Testis (tissue), 2 donors: ENCODE measurements at regions not wholly inside any gene's neighbourhood (a gene's known extent, or its start where the extent isn't known, plus 50 kb on each side); places are given as distances from the start of the nearest gene placed in this dataset.

Source experiments
- DNase-seq: peaks from one replicate; pipeline ENCODE4 v3.0.0-alpha.2; 2019
- H3K27ac ChIP-seq, 2 donors: fragments of 200-600 bp; sonication (generic); one replicate each; pipeline ENCODE4 v1.5.1; 2019
- H3K27me3 ChIP-seq: fragments of 200-600 bp; sonication (generic); one replicate; pipeline ENCODE4 v1.5.1; 2019
- H3K36me3 ChIP-seq: fragments of 200-600 bp; sonication (generic); one replicate; pipeline ENCODE4 v1.5.1; 2017; ENCODE audit warnings: low read depth; ENCODE audit errors: missing control alignments
- H3K4me1 ChIP-seq: fragments of 200-600 bp; sonication (generic); one replicate; pipeline ENCODE4 v1.5.1; 2019
- H3K4me3 ChIP-seq, 2 donors: fragments of 200-600 bp; sonication (generic); one replicate each; pipeline ENCODE4 v1.5.1; 2017 to 2019
- H3K9me3 ChIP-seq: fragments of 200-600 bp; sonication (generic); one replicate; pipeline ENCODE4 v1.5.1; 2017
- CTCF ChIP-seq, 3 experiments: fragments of 450-650 bp in 2 of 3; fragments of 200-600 bp in 1 of 3; sonication (generic) in 1 of 3; IDR thresholded peaks; one replicate each; pipeline ENCODE4 v1.5.1; 2016 to 2019; ENCODE audit warnings: antibody characterized with exemption in 3 of 3, mild to moderate bottlenecking in 2 of 3, moderate library complexity in 1 of 3
- POLR2A ChIP-seq: fragments of 450-650 bp; IDR thresholded peaks from one replicate; pipeline ENCODE4 v1.6.1; 2017; ENCODE audit warnings: antibody characterized with exemption, mild to moderate bottlenecking, moderate library complexity
- WGBS, 2 donors: methylation state at CpG; one replicate each; pipeline ENCODE4 v1.1.5; 2018; 5-methylcytosine and 5-hydroxymethylcytosine counted together
- intact Hi-C: fragments of 100-400 bp; cut with DNase I; formaldehyde crosslinking; loops from one replicate; pipeline ENCODE4 v1.15.1; 2023; ENCODE audit warnings: low total_unique reads

GRCh38 chr9:91085517-91086291 lies 276.0 kb downstream of the AUH start:
- intact Hi-C loops = no loop called here
- no peaks in the 10 kb centered on the region for H3K9me3 ChIP-seq
- DNase-seq = no peak

DNA sequence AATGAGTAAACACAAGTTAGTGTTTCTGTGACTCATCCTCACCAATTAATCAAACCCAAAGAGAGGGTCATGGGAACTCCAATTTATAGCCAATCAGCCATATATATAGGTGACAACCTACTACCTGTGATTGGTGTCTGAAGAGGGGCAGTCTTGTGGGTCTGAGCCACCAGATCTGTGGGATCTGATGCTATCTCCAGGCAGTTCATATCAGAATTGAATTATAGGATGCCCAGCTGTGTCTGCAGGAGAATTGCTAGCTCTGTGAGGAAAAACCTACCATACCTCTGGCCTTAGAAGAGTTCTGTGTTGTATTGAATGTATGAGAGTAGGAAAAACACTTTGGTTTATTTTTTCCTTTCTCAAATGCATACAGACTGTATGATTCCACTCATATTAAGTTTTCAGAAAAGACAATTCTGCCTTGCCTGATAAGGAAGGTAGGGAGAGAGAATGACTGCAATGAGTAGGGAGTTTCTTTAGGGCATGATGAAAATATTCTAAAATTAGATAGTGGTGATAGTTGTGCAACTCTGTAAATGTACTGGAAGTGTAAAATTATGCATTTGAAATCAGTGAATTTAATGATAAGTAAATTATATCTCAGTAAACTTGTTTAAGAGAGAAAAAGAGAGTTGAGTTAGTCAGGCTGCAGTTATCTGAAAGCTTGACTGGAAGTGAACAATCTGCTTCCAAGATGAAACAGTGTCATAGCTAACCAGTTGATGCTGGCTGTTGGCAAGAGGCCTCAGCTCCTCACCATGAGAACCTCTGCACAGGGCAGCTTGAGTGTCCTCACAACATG lies 274.9 kb downstream of the AUH start:
- Histone ChIP-seq H3K36me3 (no peaks in the 10 kb centered on the region), H3K4me1 (no peaks in the 10 kb centered on the region), H3K27me3 (no peaks in the 10 kb centered on the region), H3K27ac (no peak overlapping the region), H3K4me3 (no peak overlapping the region), H3K9me3 (no peaks in the 10 kb centered on the region)
- no peak for DNase-seq
- no peak for TF ChIP-seq CTCF (IDR thresholded peaks at IDR 0.05)
- TF ChIP-seq POLR2A = no peak
- intact Hi-C loops = no loop called here

More at GRCh38 chr9:91085517-91086291, 276.0 kb downstream of the AUH start:
- no peaks in the 10 kb centered on the region for H3K36me3 ChIP-seq
- H3K27ac ChIP-seq = no peak overlapping the region
- WGBS, 2 donors = 78 to 82% methylated on average over 2 of the region's 2 CpGs
- no peak overlapping the region for H3K4me3 ChIP-seq
- TF ChIP-seq CTCF (IDR thresholded peaks at IDR 0.05) (no peak), POLR2A (no peak)
- H3K4me1 ChIP-seq = no peaks in the 10 kb centered on the region
- H3K27me3 ChIP-seq = no peaks in the 10 kb centered on the region

GRCh38 chr9:91087462-91087759 lies 274.3 kb downstream of the AUH start:
- TF ChIP-seq CTCF (IDR thresholded peaks at IDR 0.05) (no peak), POLR2A (no peak)
- DNase-seq = no peak
- H3K27me3 ChIP-seq = no peaks in the 10 kb centered on the region
- no peaks in the 10 kb centered on the region for H3K4me1 ChIP-seq
- intact Hi-C loops = no loop called here
- H3K27ac ChIP-seq = no peak overlapping the region
- H3K9me3 ChIP-seq = no peaks in the 10 kb centered on the region
- no peak overlapping the region for H3K4me3 ChIP-seq
- H3K36me3 ChIP-seq = no peaks in the 10 kb centered on the region

- Histone ChIP-seq H3K27me3 (no peaks in the 10 kb centered on the region), H3K9me3 (no peaks in the 10 kb centered on the region), H3K27ac (no peak overlapping the region), H3K36me3 (no peaks in the 10 kb centered on the region), H3K4me3 (no peak overlapping the region), H3K4me1 (no peaks in the 10 kb centered on the region)
- WGBS, 2 donors = 50 to 64% methylated on average over 6 of the region's 6 CpGs
- DNase-seq = peak; percentile 51
- TF ChIP-seq CTCF (IDR thresholded peaks at IDR 0.05) (no peak), POLR2A (no peak)
- intact Hi-C loops = no loop called here
Observed at GRCh38 chr9:91089405-91090129, 272.2 kb downstream of the AUH start.
